ENCODE measurements at regions not wholly inside any gene's neighbourhood (a gene's known extent, or its start where the extent isn't known, plus 50 kb on each side); places are given as distances from the start of the nearest gene placed in this dataset.

GRCh38 chr5:67879620-67880510 is 335.7 kb upstream of the PIK3R1 start:
- intact Hi-C loops (cut with micrococcal nuclease): no loop called here
- POLR2A ChIA-PET: no interaction called here
- H3K36me3 ChIP-seq (replicated peaks in 1 of 2; ENCODE audit: control extremely low read depth in 1 of 2, control insufficient read depth in 1 of 2, extremely low read depth in 1 of 2, insufficient read depth in 2 of 2, low read length in 1 of 2): no peaks in the 10 kb centered on the region

More at GRCh38 chr5:67879620-67880510, 335.7 kb upstream of the PIK3R1 start:
- TF ChIP-seq EZH2 (IDR thresholded peaks at IDR 0.05; ENCODE audit: borderline replicate concordance, insufficient read depth, low read depth, low read length, poor library complexity, severe bottlenecking) (no peak), CTCF (IDR thresholded peaks at IDR 0.05) (no peak)
- H2AFZ ChIP-seq (ENCODE audit: insufficient read depth, low read depth, low read length, poor library complexity, severe bottlenecking): no peak overlapping the region
- H3K27me3 ChIP-seq (replicated peaks in 1 of 4; ENCODE audit: control extremely low read depth in 1 of 4, control insufficient read depth in 3 of 4, insufficient read depth in 4 of 4, low read length in 3 of 4): no peaks in the 10 kb centered on the region
- H3K4me3 Mint-ChIP-seq: no peak overlapping the region
- H3K4me3 ChIP-seq (ENCODE audit: control extremely low read depth in 1 of 5, extremely low read depth in 1 of 5, insufficient read depth in 1 of 5, low read depth in 2 of 5, low read length in 4 of 5): no peak overlapping the region
- no peaks in the 10 kb centered on the region for H3K79me2 ChIP-seq (ENCODE audit: control insufficient read depth, insufficient read depth, low read length)
- H3K9me3 ChIP-seq (ENCODE audit: control extremely low read depth in 1 of 3, control insufficient read depth in 2 of 3, insufficient read depth in 1 of 3, low read length in 2 of 3): no peaks in the 10 kb centered on the region
- ATAC-seq (ENCODE audit: low read depth): no peak
- H3K27ac ChIP-seq (ENCODE audit: low read length in 2 of 2): no peak overlapping the region
- no peaks in the 10 kb centered on the region for H4K20me1 ChIP-seq (ENCODE audit: control insufficient read depth, insufficient read depth, low read length, poor library complexity, severe bottlenecking)
- WGBS (ENCODE audit: insufficient coverage): no CpG with 5 or more reads among the region's 4 CpGs
- H3K4me2 ChIP-seq (replicated peaks; ENCODE audit: low read depth, low read length, poor library complexity, severe bottlenecking): no peak overlapping the region
- no peak for DNase-seq
- no peaks in the 10 kb centered on the region for H3K4me1 ChIP-seq (ENCODE audit: control insufficient read depth in 2 of 2, insufficient read depth in 2 of 2, low read length in 2 of 2)
- H3K4me1 Mint-ChIP-seq: no peaks in the 10 kb centered on the region
- H3K9me3 Mint-ChIP-seq (ENCODE audit: insufficient read depth): no peaks in the 10 kb centered on the region
- CTCF ChIA-PET: no interaction called here
- no peak overlapping the region for H3K27ac Mint-ChIP-seq
- H3K27me3 Mint-ChIP-seq: peaks cover 16% of the 10 kb centered on the region
- H3K9ac ChIP-seq (ENCODE audit: low read length): no peak overlapping the region

Measured in B cell (primary cell).